HG02678 (cell line): ENCODE measurements at regions not wholly inside any gene's neighbourhood (a gene's known extent, or its start where the extent isn't known, plus 50 kb on each side); places are given as distances from the start of the nearest gene placed in this dataset.

Experiments used
- ATAC-seq: cut with Tn5 transposase; IDR thresholded peaks from one replicate; pipeline ENCODE4 v1.9.1; 2021; ENCODE audit warnings: mild to moderate bottlenecking, moderate library complexity; ENCODE audit not compliant: unreplicated experiment

DNA sequence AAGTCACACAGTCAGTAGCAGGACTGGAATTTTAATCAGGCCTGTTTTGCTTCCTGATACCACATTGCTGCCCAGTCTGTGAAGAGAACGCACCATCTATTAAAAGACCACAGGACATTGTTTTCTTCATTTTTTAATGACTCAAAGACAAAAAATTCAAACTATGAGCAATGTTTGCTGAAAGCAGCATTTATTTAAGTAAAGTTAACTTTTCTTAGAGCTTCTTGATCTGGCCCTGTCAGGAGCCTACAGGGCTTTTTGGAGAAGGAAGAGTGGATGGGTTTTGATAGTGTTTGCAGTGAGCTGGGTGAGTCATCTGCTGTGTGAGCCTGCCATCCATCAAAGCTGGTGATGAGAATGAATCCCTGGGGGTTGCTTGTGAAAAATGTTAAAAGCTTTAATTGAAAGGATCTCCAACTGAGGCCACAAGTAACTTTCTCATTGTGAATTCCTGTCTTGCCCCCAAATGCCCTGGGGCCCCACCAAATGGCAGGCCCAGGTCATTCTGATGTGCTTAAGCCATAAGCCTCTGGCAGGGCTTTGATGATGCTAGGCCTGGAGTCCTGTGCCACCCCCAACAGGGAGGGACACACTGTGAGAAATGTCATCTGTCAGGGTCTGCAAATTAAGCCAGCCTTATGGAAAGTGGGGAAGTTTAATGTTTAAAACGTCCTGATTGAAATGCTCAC lies 136.2 kb upstream of the PFN2 start:
- no peak for ATAC-seq

DNA sequence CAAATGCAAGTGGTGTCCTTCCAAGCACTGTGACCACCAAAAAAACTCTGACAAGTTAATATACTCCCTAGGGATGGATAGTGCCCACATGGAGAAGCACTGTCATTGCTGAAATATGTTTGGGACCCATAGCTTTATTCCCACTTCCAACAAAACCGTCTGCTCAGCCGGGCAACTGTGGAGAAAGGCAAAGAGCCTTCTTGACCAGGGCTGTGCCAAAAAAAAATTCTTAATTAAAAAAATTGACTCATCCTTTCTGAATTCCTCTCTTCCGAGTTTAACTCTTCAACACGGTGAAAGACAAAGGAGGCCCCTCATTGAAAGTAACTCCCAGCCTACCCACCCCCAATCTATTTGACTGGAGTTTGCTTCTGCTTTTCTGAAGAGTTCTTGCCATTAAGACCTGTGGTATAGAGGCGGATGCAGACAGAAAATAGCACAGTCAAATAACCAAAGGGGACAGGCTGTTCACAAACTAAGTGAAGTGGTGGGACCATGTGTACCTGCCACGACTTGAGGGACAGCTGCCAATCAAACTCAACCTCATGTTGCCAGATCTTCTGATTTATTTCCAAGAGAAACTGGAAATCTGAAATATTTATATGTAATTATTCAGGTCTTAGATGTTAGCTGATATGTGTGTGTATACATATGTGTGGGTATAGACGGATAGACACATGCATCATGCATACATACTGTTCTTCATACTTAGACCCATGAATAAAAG lies 135.4 kb upstream of the PFN2 start:
- no peak for ATAC-seq

DNA sequence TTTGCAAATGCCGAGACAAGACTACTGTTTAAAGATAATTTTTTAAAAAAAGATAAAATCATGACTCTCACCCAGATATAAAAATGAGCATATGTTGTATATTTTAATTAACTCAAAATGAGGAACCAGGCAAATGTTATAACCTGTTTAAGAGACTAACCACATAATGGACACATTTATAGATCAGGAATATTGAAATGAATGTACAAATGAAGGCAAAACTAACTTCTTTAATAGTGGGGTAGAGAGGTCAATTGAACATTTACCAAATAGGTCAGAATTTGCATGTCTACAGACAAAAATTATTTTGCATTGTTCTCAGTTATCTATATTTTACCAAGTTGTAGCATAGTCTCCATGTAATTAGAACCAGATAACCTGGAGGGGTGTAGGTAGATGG lies 134.3 kb upstream of the PFN2 start:
- ATAC-seq, result no peak

DNA sequence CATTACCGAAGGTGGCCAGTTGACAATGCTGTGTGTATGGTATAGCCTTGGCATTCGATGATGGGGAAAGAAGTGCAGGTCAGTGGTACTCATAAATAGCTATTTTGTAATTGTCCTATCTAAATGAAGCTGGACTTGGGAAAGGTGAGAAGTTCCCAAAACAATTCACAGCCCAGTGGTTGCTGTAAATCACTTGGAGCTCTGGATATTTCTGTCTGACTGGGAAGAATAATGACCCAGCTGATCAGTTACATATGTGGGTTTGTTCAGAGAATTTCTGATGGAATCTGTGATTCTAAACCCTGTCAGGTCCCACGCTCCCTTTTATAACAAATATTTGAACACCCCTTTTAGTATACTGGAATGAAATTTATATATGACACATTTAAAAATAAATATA lies 133.9 kb upstream of the PFN2 start:
- no peak for ATAC-seq

DNA sequence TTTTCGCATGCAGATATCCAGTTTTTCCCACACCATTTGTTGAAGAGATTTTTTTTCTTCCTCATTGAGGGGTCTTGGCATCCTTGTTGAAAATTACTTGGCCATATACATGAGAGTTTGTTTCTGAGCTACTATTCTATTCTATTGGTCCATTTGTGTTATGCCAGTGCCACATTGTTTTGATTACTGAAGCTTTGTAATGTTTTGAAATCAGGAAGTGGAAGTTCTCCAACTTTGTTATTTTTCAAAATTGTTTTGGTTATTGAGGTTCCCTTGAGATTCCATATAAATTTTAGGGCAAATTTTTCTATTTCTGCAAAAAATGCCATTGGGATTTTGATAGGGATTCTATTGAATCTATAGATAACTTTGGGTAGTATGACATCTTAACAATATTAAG lies 130.3 kb upstream of the PFN2 start:
- no peak for ATAC-seq

DNA sequence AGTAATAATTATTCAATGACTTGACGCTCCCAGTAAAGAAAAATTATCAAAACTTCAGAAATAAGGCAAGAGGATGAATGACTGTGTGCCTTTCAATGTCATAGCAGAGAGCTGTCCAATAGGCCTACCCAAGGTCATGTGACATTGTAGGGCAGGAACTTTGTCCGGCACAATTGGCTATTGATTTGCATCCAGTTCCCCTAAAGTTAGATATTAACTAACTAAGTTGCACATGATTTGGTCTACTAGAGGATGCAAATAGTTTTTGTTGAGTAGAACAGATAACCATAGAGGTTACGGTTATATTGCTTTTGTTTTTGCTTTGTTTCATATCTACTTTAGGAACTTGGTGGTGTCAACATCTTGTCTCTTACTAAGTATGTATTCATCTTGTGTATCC lies 127.9 kb upstream of the PFN2 start:
- ATAC-seq, result no peak

DNA sequence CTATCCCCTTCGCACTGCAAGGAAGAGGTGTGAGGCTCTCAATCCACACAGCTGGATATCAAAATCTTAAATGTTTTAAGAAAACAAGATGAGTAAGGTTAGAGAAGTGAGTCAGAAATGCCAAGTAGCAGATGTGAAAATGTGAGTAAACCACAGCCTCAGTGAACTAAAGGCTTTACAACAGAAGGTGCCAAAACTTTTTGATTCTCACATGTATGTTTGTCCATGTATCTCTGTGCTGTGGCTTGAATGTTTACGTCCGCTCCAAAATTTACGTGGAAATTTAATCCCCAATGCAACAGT lies 126.8 kb upstream of the PFN2 start:
- ATAC-seq, result no peak

DNA sequence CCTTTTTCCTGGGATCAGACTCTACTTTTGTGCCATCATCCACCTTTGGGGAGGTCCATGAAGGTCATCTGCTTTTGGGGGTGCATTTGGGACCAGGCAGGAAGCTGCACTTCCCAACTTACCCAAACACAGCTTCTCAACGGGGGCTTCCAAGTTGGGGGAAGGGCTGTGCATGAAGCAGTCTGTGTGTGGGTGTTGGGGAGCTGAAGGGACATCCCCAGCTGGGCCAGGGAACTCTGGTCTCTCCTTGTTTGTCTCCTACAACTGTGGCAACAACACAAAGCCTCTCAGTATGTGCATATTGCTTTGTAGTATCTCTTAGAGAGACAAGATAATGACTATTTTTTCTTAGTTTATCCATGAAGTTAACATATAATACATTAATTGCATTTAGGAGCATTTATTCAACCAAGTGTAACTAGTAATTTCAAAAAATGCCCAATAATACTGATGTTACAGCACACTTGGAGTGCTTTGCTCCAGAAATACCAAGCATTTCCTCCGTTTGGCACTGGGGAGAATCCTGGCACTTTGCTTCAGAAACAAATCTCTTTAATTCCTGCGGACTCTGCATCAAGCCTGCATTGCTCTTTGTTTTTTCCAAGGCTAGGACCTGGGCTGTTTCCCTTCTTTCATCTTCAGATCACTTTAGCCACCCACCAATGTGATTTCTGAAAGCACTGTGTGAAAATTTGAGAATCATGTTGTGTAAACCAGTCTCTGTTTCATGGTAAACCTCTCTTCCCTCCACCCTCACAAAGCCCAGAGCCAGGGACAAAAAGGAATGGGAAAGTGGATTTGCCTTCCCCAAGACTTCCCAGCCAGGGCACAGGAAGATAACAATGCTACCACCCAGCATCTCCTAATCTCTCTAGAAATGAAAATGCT lies 126.2 kb upstream of the PFN2 start:
- no peak for ATAC-seq

DNA sequence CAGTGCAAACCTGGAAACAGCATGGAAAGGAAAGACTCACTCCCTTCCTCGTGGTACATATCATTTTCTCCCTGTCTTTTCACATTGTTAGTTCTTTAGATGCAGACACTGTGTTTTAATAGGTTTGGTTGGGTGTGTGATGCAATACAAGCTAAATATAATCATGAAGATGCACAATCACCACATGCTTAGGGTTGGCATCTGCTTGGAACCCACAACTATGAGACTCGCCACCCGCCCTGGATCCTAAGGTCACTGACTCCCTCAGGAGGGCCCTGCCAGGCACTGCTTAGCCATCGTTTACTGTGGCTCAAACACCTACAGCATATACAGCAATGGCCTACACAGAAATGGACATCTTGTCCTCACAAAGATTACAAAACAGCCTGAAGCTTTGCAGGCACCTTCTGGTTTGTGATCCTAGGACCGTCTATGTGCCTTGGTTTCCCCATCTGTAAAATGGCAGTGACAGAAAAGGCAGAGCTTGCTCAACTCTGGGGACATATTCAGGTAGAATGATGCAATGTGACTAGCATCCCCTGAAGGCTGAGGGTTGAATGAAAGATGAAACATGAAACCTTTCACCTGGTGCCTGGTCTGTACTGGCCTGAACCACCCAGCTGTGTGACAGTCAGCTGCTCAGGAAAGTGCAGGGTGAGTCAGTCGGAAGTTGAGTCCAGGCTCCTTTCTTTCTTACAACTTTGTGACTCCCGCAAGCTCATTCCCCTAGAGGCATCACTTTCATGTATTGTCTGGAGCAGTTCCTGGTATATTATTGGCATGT lies 123.6 kb upstream of the PFN2 start:
- ATAC-seq, result no peak

DNA sequence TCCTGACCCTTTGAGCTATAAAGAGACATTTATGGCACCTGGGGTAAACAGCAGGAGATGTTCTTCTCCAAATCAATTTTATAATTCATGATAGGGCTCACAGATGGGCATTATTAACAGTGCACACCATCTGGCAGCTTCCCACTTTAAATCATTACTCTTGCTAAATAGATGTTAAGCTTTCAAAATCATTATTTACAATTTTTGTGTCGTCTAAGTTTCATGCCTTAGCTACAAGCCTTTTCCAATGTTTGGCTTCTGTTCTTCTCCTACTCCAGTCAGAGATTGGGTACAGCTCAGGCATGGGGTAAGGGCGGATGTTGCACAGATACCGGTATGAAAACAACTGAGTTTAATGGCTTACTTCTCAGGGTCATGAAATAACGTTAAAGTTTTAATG lies 120.9 kb upstream of the PFN2 start:
- ATAC-seq, result no peak

DNA sequence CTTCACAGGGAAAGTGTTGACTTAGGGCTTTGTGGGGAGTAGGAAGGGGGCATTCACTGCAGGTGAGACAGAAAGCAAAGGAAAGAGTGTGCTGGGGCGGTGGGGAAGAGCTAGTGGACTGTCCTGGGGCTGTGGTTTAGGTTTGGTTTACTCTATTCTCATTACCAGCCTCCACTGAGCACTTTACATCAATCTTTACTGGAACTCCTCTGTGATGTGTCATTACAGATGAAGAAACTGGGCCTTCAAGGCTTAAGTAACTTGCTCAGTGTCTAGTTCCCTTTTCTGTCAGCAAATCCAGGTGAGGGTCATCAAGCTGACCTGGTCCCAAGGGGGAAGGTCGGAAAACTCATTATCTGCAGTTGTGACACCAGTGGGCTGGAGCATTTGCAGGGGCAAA lies 120.2 kb upstream of the PFN2 start:
- ATAC-seq, result no peak

DNA sequence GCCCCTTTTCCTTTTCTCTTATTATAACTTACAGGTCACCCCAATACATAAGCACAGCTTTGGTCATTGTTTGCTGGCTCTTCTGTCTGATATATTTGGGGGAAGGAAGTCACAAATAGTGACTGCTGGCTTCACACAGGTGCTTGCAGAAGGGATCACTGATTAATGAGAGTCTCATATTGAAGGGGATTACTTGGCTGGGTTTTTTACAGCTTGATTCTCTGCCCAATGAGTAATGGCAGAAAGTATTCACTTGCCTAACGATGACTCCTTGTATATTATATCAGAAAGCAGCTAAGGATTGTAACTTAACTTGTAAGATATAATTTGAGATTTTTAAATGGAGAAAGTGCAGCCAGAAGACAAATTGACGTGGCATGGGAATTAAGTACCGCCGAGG lies 119.3 kb upstream of the PFN2 start:
- ATAC-seq, result no peak

DNA sequence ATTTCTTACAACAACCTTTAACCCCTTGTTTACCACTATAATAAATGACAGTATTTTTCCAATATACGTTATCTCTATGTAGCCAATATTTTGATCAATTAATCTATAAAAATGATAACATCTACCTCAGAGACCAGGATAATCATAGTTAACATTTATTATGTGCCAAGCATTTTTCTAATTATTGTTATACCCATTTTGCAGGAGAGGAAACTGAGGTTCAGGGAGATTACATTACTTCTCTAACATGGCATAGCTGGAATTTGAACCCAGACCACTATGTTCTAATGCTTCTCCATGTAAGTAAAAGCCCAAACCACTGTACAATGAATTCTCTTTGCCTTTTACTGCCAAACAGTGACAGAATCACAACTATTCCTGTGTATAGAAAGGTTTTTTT lies 113.4 kb upstream of the PFN2 start:
- no peak for ATAC-seq

DNA sequence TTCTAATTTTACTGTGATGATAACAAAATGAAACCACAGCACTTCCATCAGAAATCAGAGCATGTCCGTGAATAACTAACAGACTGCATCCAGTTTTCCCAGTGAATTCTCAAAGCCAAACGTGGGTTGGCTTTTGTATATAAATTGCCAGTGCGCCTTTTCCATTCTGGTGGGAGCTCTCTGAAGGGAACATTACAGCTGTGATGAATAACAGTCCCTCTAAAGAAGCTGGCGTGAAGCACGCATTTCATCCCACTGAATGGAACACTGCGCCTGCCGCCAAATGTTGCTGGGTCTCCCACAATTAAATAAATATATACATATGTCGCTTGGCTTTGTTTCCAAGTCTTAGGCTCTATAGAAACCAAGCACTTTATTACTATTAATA lies 113.0 kb upstream of the PFN2 start:
- no peak for ATAC-seq

DNA sequence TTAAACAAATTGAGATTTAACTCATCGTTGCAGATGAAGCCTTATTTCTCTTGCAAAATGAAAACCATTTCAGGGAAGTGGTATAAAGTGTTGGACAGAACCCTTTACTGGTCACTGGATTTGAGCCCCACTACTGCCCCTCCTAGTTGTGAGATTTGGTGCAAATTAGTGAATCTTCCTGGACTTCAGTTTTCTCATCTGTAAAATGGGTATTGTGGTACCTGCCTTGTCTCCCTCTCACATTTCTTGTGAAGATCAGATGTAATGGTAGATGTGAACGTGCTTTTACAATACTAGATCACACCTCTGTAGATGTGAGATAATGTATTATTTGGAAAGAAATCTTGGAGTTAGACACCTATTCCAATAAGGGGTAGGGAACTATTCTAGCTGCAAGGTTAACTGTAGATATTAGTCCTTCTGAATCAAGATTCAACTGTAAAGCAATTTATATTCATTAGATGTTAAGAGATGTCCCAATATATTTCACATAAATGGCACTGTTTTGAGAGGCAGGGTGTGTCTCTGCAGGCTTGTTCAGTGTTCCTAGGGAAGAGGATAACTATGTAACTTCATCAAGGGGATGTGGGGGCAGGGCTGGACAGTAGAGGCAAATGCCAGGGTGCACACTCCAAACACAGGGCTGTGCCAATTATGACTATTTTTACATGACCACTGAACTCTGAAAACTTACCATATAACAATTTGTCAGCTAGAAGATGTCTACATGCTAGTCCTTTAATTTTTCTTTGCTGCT lies 112.4 kb upstream of the PFN2 start:
- no peak for ATAC-seq

DNA sequence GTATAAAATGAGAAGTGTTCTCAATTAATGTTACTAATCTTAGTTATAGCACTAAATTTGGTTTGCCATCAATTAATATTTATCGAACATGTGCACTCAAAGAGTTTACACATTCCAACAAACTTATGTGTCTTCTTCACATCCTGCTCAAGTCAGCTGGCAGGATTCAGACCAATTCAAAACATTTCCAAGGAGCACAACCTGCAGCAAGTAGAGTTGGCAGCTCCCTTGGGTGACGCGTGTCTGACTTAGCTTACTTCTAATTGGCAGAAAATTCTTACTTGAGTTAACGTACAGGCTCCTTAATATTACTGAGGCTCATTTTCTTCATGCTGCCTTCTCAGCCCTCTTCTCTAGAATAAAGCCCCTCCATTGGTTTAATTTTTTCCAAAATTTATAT lies 110.4 kb upstream of the PFN2 start:
- ATAC-seq, result no peak

DNA sequence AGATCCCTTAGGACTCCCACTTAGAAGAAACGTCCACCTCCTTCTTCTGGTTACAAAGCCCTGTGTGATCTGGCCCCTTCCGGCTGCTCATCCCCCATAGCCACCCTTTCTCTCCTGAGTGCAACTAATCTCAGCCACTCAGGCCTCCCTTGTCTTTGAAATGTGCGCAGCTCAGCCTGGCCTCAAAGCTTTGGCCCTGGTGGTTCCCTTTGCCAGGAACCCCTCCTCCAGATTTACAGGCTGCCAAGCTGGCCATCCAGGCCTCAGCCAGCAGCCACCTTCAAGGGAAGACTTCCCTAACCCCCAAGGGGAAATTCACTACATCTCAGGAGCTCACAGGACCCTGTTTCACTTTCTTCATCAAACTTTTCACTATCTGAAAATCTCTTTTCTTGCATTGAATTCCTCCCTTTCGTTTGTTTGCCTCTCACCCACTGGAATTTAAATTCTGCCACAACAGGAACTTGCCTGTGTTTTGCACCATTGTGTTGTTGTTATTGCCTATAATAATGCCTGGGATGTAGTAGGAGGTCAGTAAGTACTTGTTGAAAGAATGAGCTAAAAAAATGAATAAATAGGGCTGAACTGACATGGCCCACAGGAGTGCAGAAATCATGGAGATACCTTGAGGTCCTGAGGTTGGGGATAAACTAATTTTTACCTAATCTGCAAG lies 109.5 kb upstream of the PFN2 start:
- ATAC-seq, result no peak

DNA sequence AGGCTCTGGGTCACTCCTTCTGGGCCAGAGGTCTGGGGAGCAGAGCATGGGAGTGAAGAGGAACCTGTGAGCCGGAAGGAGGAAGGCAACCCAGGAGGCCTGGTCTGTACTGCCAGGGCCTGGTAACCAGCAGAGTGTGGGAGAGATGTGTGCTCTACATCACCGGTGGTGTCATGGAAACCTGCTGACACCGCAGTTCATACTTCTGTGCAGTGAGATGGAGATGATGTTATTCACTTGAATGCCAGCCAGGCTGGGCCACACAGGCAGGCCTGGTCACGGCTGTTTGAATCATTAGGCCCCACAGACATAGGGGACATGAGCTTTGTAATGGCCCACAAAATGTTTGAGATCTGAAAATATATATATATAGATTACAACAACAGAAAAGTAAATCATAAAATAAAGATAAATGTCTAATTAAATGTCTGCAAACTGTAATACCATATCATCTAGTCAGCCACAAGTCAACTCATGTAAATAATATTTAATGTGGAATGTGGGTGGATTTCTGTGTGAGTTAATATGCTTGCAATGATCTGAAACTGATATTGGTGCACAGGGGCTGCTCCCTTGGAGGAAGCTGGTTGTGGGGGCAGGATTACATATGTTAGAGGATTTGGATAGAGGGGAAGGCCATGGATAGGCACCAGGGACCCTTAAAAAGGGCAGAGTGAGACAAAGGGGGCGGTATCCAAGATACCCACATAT lies 108.5 kb upstream of the PFN2 start:
- ATAC-seq, result no peak

DNA sequence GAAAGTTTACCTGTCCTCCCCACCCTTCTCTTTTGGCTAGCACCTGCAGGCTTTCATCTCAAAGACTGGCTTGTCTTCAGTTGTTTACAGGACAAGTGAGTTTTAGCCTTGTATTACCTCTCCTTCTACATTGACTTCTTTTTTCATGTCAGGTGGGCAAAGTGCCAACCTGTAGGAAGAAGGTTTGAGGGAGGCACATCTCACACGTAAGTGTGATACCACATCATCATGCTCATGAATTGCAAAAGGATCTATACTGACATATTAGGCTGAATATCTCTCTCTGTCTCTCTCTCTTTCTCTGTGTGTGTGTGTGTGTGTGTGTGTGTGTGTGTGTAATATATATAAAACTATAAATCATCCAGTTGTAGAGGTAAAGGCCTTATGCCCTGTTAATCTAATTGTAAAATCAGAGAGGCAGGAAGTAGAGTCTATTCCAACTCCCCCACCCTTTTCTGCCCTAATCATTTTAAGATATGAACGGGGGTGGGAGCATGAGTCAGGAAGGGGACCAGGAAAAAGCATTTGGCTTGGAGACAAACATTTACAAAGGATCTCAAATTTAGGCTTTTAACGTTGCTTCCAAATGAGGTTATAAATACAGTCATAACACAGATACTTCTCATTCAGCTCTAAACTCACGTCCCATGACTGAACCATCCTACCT lies 107.0 kb upstream of the PFN2 start:
- ATAC-seq, result no peak
